D721Med (cell line): ENCODE measurements at regions not wholly inside any gene's neighbourhood (a gene's known extent, or its start where the extent isn't known, plus 50 kb on each side); places are given as distances from the start of the nearest gene placed in this dataset.

Experiments used
- DNase-seq: peaks from one replicate; pipeline ENCODE4 v3.0.0; 2011; ENCODE audit warnings: low spot score; ENCODE audit not compliant: insufficient read length
- FAIRE-seq: peaks from 2 replicates; lab custom pipeline; 2011; peaks lifted over from hg19 to GRCh38; lab: Jason Lieb, UNC
- CTCF ChIP-seq: IDR thresholded peaks from 2 replicates; pipeline ENCODE4 v1.5.1; 2012; ENCODE audit warnings: mild to moderate bottlenecking, control low read depth; ENCODE audit not compliant: insufficient read depth; ENCODE audit errors: missing control alignments

DNA sequence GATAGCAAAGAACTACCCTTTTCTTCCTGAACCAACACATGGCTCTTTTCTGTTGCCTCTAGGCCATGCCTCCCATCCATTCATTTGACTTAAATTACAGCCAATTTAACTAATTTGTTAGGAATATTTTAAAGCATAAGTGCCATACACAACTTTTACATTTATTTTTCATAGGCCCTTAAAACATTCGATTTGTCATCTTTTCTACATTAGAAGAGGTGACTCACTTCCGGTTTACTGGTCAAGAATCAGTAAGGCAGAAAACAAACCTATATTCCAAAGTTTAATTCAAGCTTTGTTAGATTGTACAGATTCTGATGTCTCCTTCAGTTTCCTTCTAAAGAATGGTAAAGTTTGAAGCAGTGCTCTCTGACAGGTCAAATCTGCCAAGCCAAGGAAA, 344.3 kb downstream of the SAMD5 start:
- FAIRE-seq (no peak), DNase-seq (no peak)
- no peak for TF ChIP-seq CTCF

- FAIRE-seq = no peak
Measured at GRCh38 chr6:147853574-147853973, 345.1 kb downstream of the SAMD5 start.

DNA sequence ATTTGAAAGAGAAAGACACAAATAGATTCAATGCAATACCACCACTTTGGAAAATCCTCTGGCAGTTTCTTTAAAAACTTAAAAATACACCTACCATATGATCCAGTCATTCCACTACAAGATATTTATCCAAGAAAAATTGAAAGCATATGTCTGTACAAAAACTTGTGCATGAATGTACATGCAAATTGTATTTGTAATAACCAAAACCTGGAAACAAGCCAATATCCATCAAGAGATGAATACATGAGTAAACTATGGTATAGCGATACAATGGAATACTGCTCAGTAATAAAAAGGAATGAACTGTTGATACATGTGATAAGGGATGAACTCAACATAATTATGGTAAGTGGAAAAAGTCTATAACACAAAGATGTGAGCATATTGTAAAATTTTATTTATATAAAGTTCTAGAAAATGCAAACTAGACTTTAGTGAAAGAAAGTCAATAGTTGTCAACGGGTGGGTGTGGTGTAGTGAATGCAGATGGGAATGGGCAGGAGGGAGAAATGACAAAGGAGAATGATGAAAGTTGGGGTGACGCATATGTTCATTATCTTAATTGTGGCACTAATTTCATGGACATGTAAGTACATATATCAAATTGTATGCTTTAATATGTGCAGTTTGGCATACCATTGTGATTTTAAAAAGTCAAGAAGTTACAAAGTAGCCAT, 347.5 kb downstream of the SAMD5 start:
- FAIRE-seq (no peak), DNase-seq (no peak)
- TF ChIP-seq CTCF = no peak

More at GRCh38 chr6:147853574-147853973, 345.1 kb downstream of the SAMD5 start:
- DNase-seq = no peak
- no peak for TF ChIP-seq CTCF

DNA sequence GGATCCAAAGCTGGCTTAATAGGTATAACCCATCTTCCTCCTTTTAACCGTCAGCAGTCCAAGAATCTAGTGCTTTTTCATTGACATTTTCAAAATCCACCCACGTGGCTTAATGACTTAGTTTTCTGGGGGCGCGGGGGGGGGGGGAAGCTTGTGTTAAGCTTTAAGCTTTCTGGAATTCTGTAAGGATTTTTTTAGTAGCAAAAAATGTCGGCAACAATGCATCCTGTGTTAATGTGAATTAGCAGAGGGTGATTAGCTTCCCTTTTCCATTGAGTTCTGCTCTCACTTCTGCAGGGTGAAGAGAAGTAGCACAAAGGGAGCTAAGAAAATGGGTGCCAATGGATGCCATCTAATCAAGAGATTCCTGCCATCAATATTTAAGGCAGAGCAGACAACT, 348.2 kb downstream of the SAMD5 start:
- DNase-seq (no peak), FAIRE-seq (no peak)
- TF ChIP-seq CTCF = no peak

DNA sequence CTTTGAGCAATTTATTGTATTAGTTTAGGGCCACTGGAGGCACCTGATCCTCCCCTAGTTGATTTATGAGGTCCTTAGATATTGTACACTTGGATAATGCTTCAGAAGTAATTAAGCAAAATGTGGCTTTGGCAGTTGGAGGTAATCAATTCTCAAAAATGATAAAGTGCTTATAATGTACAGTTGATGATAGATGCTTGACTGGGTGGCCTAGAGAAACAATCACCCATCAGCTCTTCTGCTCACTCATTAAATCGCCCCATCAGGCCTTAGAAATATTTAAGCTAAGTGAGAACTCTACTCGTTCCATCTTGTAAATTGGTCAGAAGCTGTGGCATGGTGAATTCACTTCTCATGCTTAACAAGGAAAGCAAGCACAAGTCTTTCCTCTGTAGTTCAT, 349.9 kb downstream of the SAMD5 start:
- no peak for TF ChIP-seq CTCF
- DNase-seq (no peak), FAIRE-seq (no peak)

- DNase-seq = no peak
- no peak for FAIRE-seq
- no peak for TF ChIP-seq CTCF
Measured at GRCh38 chr6:147859071-147859470, 350.6 kb downstream of the SAMD5 start.

DNA sequence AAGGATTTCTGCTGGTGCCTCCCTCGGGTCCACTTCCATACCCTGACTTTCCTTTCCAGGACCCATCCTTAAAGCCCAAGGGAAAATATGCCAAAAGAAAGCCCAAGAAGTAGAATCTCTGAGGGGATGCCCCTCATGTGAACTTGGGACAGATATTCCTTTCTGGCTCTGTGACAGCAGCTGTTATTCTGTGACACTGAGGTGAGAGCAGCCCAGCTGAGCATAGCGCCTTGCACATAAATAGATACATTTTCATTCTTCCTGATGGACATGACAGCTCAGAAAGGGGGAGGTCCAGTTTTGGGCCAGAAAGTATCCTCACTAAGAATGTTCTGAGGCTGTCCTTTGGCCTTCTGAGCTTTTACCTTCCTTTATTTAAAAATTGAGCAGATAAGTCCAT, 353.2 kb downstream of the SAMD5 start:
- no peak for FAIRE-seq

More for the DNA sequence above, 353.2 kb downstream of the SAMD5 start:
- DNase-seq = no peak
- TF ChIP-seq CTCF = no peak
